ENCODE measurements at regions not wholly inside any gene's neighbourhood (a gene's known extent, or its start where the extent isn't known, plus 50 kb on each side); places are given as distances from the start of the nearest gene placed in this dataset.

GRCh38 chr2:15701991-15702390 is 110.3 kb downstream of the DDX1 start:
- no peak for DNase-seq (ENCODE audit: low spot score)

- DNase-seq (ENCODE audit: low spot score): no peak
These were observed 110.8 kb downstream of the DDX1 start for GRCh38 chr2:15702452-15702851.

DNA sequence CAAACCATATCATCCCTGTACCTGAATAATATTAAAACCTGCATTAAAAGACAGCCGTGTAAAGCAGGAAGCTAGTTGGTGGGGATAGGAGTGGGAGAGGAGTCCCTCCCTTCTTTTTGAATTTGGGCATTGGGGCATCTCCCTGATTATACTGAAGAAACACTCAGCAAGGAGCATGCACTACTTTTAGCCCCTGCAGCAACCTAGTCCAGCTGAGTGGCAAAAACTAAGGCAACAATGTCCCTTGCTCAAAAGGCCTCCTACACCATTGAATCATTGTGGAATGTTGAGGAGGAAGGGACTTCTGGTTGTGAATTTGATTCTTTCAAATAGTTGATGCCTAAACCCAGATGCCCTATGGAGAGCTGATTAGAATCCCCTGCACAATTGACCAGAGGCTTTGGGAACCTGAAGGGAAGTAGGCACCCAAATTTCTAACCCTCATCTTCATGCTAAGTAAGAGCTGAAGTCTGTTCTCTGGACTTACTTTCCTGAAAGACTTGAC is 111.7 kb downstream of the DDX1 start:
- no peak for DNase-seq (ENCODE audit: low spot score)

DNA sequence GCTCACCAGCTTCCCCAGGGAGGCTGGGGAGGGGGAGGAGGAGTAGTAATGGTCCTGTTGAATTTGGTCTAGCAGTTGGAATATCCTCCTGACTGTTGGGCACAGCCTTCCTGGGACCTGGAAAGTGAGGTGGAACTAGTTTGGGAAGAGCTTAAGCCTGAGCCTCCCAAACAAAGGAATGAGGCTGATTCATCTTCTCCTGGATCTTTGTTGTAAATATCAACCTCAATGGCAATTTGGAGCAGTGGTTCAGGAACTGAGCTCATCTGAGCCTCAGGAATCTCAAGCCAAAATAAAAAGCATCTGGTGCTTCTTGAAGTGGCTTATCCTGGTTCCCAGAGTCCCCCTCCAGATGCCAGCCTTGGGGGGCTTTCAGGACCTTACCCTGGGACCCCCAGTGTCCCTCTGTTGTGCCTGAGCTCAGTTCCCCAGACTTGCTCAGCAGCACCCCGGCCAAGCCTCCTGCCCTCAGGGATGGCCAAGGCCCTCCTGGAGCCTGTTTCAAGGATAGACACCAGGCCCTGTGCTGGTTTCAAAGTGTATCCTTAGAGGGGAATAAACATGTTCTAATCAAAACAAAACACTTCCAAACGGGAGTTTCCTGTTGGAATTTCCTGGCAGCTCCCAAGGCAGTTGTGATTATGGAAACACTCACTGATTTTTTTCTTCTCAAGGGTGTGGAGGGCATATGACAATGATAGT is 112.6 kb downstream of the DDX1 start:
- DNase-seq (ENCODE audit: low spot score): no peak

DNA sequence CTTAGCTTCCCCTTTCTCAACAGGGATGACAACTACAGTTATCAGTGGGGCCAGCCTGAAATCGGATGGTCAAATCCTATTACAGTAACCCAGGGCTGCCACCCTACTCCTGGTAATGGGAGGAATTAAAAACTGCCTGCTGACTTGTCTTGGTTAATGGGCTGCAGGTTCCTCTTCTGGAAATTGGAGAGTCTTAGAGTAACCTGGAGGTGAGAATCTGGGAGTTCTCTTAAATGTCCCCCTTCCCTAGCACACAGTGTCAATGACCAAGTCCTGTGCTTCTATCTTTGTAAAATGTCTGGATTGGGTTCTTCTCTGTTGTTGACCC is 113.1 kb downstream of the DDX1 start:
- no peak for DNase-seq (ENCODE audit: low spot score)

DNA sequence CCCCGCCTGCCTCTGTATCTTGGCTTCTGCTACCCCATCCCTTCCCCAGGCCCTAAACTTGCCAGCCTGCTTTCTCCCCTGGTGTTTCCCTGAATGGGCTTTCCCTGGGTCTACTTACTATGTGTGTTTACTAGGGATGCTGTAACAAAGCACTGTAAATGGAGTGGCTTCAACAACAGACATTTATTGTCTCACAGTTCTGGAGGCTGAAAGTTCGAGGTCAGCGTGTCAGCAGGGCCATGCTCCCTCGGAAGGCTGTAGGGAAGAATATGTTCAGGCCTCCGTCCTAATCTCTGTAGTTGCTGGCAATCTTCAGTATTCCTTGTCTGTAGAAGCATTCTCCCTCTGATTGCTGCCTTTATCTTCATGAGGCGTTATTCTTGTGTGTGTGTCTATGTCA is 113.6 kb downstream of the DDX1 start:
- no peak for DNase-seq (ENCODE audit: low spot score)

GRCh38 chr2:15705839-15706386 is 114.2 kb downstream of the DDX1 start:
- no peak for DNase-seq (ENCODE audit: low spot score)

DNA sequence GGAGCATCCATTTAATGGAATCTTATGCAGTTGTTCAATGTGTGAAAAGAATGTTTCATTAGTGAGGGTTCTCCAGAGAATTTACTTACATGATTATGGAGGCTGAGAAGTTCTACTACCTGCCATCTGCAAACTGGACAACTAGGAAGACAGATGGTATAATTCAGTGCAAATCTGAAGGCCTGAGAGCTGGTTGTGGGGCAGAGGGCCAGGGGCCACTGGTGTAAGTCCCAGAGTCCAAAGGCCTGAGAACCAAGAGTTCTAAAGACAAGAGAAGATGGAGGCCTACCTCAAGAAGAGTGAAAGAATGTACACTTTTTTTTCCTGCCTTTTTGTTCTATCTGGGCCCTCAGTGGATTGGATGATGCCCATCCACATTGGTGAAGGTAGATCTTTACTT is 114.8 kb downstream of the DDX1 start:
- no peak for DNase-seq (ENCODE audit: low spot score)

DNA sequence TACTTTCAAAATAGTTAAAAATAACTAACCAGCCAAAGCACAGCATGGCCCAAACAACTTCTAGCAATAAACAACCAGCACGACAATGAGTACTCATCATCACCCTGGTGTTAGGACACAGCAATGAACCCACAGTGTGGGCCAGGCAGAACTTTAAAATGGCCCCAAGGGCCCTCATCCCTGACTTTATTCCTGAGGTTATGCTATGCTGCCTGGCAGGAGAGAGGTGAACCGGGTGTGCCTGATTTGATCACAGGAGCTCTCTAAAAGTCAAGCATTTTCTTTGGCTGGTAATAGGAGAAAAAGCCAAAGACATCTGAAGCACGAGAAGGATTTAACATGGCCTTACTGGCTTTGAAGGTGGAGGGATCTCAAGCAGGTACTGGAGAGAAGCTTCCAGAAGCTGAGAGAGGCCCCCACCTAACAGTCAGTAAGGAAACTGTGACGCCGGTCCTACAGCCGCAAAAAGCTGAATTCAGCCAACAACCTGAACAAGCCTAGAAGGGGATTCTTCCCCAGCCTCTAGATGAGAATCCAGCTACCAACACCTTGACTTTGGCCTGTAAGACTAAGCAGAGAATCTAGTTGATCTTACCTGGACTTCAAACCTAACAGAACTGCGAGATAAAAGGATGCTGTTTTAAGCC is 115.4 kb downstream of the DDX1 start:
- no peak for DNase-seq (ENCODE audit: low spot score)

- DNase-seq (ENCODE audit: low spot score): no peak
These were observed 116.5 kb downstream of the DDX1 start for GRCh38 chr2:15708161-15708560.

DNA sequence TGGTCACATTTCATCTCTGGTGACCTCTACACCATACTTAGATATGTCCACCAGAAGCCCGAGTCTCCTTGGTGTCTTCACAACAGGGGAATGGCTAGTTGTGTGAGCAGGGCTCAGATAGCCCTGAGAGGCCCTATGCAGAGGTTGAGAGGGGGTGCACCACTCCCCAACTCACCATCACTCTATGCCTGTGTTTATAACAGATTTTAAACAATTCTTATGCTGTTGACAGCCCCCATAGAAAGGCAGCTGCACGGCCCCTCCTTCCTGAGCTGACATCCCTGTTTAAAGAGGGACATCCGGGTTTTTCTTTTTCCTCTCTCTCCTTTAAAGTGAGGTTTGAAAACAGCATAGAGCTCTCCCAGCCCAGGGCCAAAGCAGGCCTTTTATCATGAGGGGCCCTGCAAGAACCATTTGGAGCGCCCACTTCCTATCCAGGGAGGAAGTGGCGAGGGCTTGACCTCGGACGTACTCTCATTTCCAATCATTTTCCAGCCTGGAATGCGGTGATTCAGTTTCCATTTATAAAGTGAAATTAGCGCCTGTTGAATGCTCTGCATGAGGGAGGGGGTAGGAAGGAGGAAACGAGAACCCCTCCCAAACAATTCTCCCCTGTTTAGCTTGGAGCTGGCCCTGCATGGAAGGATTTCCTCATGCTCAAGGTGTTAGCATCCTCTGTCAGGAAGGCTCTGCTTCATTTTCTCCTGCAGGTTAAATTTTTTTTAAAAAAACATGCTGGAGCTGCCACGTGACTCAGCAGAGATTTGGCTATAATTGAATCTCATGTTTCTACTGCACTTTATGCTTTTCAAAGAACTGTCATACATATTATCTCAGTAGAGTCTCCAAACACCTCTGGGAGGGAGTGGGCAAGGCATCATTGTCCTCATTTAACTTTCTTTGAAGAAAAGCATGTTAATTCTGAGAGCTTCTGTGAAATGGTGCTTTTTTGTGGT is 117.5 kb downstream of the DDX1 start:
- DNase-seq (ENCODE audit: low spot score): no peak

GRCh38 chr2:15711126-15711860 is 119.6 kb downstream of the DDX1 start:
- no peak for DNase-seq (ENCODE audit: low spot score)

DNA sequence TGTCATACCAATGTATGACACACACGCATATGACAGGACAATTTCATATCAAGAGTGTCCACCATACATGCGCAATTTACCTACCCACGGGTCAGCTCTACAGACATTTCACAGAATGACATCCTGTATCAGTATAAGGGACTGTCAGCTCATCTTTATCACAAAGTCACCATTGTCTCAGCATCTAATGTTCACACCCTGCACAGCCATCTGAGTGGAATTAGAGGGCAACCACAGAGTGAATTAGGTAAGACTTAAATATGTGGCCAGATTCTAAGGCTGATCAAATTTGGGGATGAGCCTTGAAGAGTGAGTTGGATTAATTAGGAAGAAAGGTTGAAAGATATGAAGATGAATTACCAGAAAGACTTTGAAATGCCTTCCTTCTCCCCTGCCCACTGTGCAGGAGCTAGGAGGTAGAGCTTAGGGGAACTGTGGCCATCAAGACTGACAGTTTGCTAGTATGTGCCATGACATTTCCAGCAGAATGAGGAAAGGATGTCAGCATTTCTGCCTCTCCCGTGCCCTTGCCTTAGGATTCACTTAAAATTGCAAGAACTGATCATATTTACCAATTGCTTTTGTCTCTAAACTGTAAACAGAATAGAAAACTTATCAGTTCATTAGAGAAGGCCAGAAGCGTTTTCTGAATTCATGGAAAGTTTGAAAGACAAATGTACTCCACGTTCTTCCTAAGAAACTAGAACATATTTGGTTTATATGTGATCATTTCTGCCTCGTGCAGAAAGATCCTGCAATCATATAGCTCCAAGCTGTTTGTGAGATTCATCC is 121.1 kb downstream of the DDX1 start:
- no peak for DNase-seq (ENCODE audit: low spot score)

DNA sequence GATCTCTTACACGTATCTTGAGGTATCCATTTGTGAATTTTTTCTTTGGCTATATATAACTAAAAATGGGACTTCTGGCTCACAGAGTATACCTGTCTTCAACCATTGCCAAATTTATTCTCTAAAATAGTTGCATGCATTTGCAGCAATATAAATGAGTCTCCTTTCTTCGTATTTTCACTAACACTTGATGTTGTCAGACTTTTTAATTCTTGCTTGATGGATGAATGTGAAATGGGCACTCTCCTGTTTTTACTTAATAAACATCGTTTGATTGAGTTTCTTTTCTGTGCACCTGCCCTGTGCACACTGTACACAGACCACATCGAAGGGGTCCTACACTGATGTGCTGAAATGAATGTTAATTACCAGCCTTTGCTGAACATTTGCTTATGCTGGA is 121.8 kb downstream of the DDX1 start:
- DNase-seq (ENCODE audit: low spot score): no peak

- no peak for DNase-seq (ENCODE audit: low spot score)
These were observed 122.3 kb downstream of the DDX1 start for GRCh38 chr2:15714002-15714401.

GRCh38 chr2:15714609-15715008 is 122.9 kb downstream of the DDX1 start:
- no peak for DNase-seq (ENCODE audit: low spot score)

GRCh38 chr2:15715596-15715995 is 123.9 kb downstream of the DDX1 start:
- no peak for DNase-seq (ENCODE audit: low spot score)

DNA sequence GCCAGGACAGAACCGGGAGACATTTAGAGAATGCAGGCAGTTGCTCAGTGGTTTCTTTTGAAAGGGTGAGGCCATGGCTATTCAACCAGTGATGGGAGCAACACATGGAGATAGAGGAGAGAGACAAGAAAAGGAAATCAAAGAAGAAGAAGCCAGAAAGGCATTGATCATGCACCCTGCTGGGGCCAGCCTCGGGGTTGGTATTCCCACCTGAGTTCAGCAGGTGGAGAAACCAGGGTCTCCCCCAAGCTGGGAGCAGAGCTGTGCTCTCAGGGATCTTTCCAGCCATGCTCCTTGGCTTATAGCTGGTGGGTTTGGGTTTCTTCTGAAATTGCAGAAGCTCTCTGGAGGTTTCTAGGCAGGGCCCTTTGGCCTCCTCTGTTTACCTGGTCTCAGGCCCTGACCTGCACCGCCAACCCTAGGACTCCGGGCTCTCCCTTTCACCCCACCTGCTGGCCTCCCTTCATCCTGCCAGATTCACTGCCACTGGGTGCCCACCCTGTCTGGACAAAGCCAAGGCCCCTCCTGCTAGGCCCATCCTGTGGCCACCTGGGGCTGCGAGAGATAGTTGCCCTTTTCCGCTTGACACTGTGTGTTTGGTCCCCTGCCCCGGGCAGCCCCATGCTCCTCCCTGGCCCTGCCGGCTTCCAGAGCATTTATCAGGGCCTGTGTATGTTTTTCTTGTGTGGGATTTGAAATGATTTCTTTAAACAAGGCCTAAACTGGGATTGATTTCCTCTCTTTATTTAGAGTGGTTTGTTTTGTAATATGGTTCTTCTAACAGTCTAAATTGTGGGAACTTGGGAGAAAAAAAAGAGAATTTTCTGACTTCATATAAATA is 126.7 kb downstream of the DDX1 start:
- no peak for DNase-seq (ENCODE audit: low spot score)

GRCh38 chr2:15718944-15719323 is 127.3 kb downstream of the DDX1 start:
- DNase-seq (ENCODE audit: low spot score): no peak
